Panc1 (cell line): ENCODE measurements at regions not wholly inside any gene's neighbourhood (a gene's known extent, or its start where the extent isn't known, plus 50 kb on each side); places are given as distances from the start of the nearest gene placed in this dataset.

Experiments used
- ATAC-seq: fragments of 200-7000 bp; cut with Tn5 transposase; 2 replicates; pipeline ENCODE4 v1.9.1; 2020; ENCODE audit warnings: mild to moderate bottlenecking, moderate library complexity
- BruUV-seq: library from RNA; stranded (reverse); fragments of 400-500 nt; replicated peaks from 2 replicates; lab custom pipeline; 2021; lab: Mats Ljungman, UMichigan
- CTCF ChIA-PET: fragments of 300-600 bp; sonication (Branson Sonifier 250); formaldehyde crosslinking; loops from one replicate; lab custom pipeline; 2022; ENCODE audit warnings: antibody characterized with exemption; lab: Charles Lee
- POLR2A ChIA-PET: fragments of 300-600 bp; sonication (Branson Sonifier 250); formaldehyde crosslinking; loops from one replicate; lab custom pipeline; 2022; ENCODE audit warnings: antibody characterized with exemption; lab: Charles Lee
- DNase-seq: peaks from one replicate; pipeline ENCODE4 v3.0.0-alpha.2; 2010; ENCODE audit warnings: low read depth, low spot score
- H3K27ac ChIP-seq: 2 replicates; pipeline ENCODE4 v1.5.1; 2011; ENCODE audit warnings: mild to moderate bottlenecking, low read length, inconsistent platforms
- H3K27me3 ChIP-seq: fragments of 200-500 bp; sonication (Bioruptor generic); 2 replicates; pipeline ENCODE4 v1.6.0; 2014; ENCODE audit warnings: low read length, inconsistent platforms; ENCODE audit not compliant: control insufficient read depth, insufficient read depth
- H3K36me3 ChIP-seq: fragments of 200-500 bp; sonication (Bioruptor generic); 2 replicates; pipeline ENCODE4 v1.5.1; 2014; ENCODE audit warnings: inconsistent platforms, mild to moderate bottlenecking, low read length, moderate library complexity; ENCODE audit not compliant: control insufficient read depth, insufficient read depth
- H3K4me1 ChIP-seq: 2 replicates; pipeline ENCODE4 v1.5.1; 2011; ENCODE audit warnings: inconsistent platforms, mild to moderate bottlenecking, low read length, moderate library complexity; ENCODE audit not compliant: control insufficient read depth, insufficient read depth
- H3K4me3 ChIP-seq, 2 experiments: 2 replicates each; pipeline ENCODE4 v1.5.1; 2011 to 2012; ENCODE audit warnings: low read depth in 2 of 2, low read length in 2 of 2, mild to moderate bottlenecking in 2 of 2, inconsistent platforms in 1 of 2, moderate library complexity in 1 of 2
- H3K9me3 ChIP-seq: fragments of 200-500 bp; sonication (Bioruptor generic); 2 replicates; pipeline ENCODE4 v1.5.1; 2014; ENCODE audit warnings: low read depth, mild to moderate bottlenecking, inconsistent platforms, low read length, moderate library complexity; ENCODE audit not compliant: control insufficient read depth, insufficient read depth
- CTCF ChIP-seq: fragments of 450-650 bp; IDR thresholded peaks from 2 replicates; pipeline ENCODE4 v1.5.1; 2017; ENCODE audit warnings: mild to moderate bottlenecking
- POLR2AphosphoS5 ChIP-seq: IDR thresholded peaks from 2 replicates; pipeline ENCODE4 v1.6.1; 2012; ENCODE audit warnings: mild to moderate bottlenecking, low read depth, low read length, moderate library complexity
- REST ChIP-seq, 2 experiments: IDR thresholded peaks; 2 replicates each; pipeline ENCODE4 v1.6.1; 2011 to 2012; ENCODE audit warnings: low read depth in 2 of 2, control low read depth in 1 of 2, low read length in 1 of 2, mild to moderate bottlenecking in 1 of 2, moderate library complexity in 1 of 2; ENCODE audit not compliant: insufficient read depth in 1 of 2
- SIN3A ChIP-seq: IDR thresholded peaks from 2 replicates; pipeline ENCODE4 v1.6.1; 2012; ENCODE audit warnings: low read depth, mild to moderate bottlenecking, low read length, moderate library complexity, borderline replicate concordance; ENCODE audit not compliant: insufficient read depth
- TCF7L2 ChIP-seq: IDR thresholded peaks from 2 replicates; pipeline ENCODE4 v1.6.1; 2011; ENCODE audit warnings: mild to moderate bottlenecking, low read depth, low read length, inconsistent platforms
- in situ Hi-C: cut with HindIII; loops from 2 replicates; pipeline ENCODE4 v1.10.0; 2016; ENCODE audit warnings: low sequenced_read_pairs, low pct_unique_long_range_greater_than_20kb
- intact Hi-C: fragments of 100-400 bp; cut with micrococcal nuclease; formaldehyde crosslinking; loops from one replicate; pipeline ENCODE4 v1.10.0; 2022; ENCODE audit not compliant: unreplicated experiment

GRCh38 chrX:125266153-125266660 is 53.5 kb upstream of the TEX13C start:
- CTCF ChIA-PET: no interaction called here
- no peak for TF ChIP-seq POLR2AphosphoS5
- no peak for TF ChIP-seq CTCF
- no peak for TF ChIP-seq REST (IDR thresholded peaks at IDR 0.05; ENCODE audit: insufficient read depth in 1 of 2, low read depth in 2 of 2, low read length in 1 of 2)
- no peak for TF ChIP-seq TCF7L2
- no peak for TF ChIP-seq SIN3A
- no TSS peak for BruUV-seq
- POLR2A ChIA-PET: no interaction called here
- DNase-seq (no peak), ATAC-seq (no peak)
- no peaks in the 10 kb centered on the region for H3K36me3 ChIP-seq
- no peak overlapping the region for H3K27ac ChIP-seq
- H3K4me1 ChIP-seq: no peaks in the 10 kb centered on the region
- in situ Hi-C loops (no loop called here), intact Hi-C loops (no loop called here)
- H3K4me3 ChIP-seq: no peak overlapping the region
- peaks cover 2% of the 10 kb centered on the region; the same call in 1 of the 2 replicates for H3K9me3 ChIP-seq
- no peaks in the 10 kb centered on the region for H3K27me3 ChIP-seq
